ENCODE measurements at regions not wholly inside any gene's neighbourhood (a gene's known extent, or its start where the extent isn't known, plus 50 kb on each side); places are given as distances from the start of the nearest gene placed in this dataset.
"Not testable (repeated sequence)": the region's sequence is repeated elsewhere in the genome, so short reads cannot be mapped to it uniquely, and the experiment has no call there.

DNA sequence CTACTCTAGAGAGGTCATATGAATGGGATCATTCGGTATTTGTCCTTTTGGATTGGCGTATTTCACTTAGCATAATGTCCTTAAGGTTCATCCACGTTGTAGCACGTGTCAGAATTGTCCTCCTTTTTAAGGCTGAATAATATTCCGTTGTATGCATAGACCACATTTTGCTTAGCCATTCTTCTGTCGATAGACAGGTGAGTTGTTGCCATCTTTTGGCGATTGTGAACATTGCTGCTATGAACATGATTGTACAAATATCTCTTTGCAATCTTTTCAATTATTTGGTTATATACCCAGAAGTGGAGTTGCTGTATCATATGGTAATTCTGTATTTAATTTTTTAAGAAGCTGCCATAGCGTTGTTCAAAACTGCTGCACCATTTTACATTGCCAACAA lies 52.4 kb upstream of the GOLGA8J start:
- DNase-seq = no peak

DNA sequence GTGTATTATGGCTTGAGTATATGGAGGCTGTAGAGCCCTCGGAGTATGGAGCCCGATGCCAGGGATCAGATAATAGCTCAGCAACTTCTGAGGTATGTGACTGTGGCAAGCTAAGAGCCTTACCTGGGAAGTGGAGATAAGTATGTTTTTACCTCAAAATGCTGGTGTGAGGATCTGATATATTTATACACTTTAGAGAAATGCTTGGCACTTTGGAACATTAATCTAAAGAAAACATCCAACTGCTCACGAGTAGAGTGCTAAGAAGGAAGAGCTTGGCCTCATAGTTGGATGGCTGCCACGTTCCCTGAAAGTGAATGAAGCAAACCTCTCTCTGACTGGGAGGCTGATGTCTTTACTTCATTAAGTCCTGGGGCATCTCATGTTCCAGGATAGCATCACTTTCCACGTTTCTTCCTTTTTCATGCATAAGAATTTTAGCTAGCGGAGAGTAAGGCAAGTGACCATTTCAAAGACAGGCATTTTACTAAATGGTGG lies 58.9 kb upstream of the GOLGA8J start:
- no peak for DNase-seq

DNA sequence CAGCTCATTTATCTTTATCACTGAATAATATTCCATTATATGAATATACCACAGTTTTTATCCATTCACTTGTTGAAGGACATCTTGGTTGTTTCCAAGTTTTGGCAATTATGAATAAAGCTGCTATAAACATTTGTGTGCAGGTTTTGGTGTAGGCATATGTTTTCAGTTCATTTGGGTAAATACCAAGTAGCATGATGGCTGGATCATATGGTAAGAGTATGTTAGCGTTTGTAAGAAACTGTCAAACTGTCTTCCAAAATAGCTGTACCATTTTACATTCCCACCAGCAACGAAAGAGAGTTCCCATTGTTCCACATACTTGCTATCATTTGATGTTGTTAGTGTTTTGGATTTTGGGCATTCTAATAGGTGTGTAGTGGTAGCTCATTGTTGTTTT lies 72.0 kb upstream of the GOLGA8J start:
- DNase-seq = no peak

DNA sequence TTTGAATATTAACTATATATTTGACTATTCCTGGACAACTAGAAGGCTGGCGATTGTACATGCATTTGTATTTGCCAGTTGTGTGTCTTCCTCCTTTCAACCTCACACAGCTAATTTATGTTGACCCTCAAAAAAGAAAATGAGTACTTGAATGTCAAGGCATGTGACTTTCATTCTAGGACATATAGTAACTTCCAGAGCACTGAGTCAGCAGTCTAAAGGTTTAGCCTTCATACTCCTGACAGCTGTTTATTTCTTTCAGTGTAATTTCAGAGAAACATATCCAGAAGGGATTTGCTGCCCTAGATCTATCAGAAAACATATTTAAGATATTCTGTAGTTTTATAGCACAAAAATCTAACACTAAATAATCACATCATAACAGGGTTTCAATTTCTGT lies 74.6 kb upstream of the GOLGA8J start:
- DNase-seq = no peak

DNA sequence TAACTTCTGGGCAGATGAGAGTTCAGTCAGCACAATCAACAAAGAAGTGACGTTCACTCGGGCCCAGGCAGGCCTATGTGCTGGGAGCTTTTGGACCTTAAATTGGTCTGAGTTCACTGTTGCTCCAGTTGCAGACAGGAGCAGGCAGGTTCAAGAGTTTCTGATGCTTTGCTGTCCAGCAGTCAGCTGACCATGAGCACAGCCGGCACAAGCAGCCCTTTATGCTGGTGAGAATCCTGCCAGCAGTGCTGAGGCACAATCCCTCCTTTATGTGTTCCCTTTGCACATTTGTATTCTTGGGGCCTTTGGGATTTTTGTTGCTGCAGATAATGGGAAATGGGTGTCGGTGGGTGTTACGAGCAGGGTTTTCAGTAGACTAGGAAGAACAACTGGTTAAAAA lies 81.2 kb upstream of the GOLGA8J start:
- no peak for DNase-seq

DNA sequence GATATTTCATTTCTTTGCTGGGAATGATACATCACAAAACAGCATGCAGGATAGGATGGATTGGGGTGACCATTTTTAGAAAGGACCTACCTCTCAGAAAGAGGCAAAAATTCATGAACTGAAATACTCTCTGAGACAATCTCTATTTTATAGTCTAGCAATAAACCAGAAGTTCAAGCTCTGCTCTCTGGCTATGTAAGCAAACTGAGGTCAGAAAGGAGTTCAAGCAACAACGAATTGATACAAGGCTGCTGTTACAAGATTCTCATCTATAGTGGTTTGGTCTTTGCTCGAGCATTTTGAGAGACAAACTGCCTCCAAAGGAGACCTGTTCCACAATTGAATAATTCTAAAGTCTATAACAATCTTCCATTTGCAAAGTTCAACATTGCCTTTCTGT lies 84.7 kb upstream of the GOLGA8J start:
- DNase-seq = no peak

DNA sequence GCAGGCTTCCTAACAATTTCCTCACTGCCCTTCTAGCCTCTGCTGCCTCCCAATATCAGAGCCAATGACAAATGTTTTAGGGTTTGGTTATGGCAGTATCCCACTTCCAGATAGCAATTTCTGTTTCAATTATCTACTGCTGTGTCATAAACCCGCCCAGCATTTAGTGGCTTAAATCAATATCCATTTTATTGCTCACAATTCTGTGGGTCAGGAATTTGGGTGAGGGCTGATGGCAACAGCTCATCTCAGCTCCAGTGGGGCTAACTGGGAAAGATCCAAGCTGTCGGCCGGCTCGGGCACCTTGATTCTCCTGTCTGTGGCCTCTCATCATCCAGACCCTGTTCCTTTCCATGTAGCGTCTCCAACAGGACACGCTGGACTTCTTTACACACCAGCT lies 85.3 kb upstream of the GOLGA8J start:
- DNase-seq = no peak

DNA sequence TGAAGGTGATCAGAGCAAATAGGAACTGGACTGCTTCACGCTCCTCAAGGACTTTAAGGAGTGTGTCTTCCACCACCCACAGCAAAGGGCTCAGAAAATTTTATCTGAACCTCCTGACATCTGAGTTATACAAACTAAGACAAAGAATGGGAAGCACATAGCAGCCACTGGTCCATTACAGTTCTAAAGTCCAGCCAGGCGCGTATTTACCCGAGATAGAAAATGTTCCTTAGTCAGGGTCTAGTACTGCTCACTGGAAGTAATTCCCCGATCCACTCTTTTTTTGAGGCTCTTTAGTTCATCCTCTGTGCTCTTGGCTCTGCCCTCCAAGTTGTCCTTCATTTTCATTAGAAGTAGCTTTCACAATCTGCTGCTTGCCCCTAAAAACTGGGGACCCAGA lies 88.5 kb upstream of the GOLGA8J start:
- DNase-seq = no peak

DNA sequence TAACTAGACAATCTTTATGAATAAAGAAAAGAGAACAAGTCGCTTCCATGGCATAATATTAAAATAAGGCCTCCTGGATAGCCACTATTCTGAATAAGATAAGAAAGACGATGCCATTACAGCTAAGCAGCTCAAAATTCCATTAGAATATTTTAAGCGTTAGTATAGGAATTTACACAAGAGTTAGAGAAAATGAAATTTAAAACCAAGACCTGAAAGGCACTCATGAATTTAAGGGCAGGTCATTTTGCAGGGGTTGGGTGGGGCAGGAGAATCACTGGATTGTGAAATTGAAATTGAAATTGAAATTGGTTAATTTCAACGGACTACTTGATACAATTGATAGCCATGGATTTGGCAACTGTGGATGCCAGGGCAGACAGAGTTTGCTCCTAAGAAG lies 91.8 kb upstream of the GOLGA8J start:
- no peak for DNase-seq

DNA sequence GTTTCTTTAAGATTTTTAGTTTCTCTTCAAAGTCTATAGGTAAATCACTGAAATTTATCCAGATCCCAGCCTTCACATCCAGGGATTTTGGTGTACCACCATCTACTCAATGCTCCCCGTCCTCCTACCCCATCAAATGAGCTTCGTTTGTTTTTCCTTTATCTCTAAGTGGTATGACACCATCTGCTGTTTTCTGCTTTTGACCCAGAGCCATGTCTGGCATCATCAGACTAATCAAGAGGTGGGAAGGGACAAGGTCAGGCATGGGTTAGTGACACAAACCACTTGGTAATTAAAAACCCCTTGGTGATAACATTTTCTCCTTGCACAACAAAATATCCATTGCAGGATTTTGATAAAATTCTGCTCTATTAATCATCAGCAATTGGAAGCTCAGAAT lies 92.7 kb upstream of the GOLGA8J start:
- no peak for DNase-seq

DNA sequence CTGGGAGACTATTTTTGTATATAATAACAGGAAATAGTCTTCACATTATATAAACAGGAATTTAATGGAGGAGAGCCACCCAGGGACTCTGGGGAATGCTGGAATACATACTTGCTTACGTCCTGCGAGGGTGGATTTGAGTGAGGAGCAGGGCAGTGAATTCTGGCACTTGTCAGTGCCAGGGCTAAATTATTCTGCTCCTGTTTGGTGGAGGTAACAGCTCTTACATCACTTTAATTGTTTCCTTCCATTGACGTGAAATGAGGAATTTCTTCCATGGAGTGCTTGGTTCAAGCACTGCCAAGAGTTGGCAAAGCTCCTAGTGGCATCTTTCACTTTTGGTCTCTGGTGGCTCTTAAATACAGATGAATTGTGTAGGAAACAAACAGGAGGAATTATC lies 94.1 kb upstream of the GOLGA8J start:
- no peak for DNase-seq

DNA sequence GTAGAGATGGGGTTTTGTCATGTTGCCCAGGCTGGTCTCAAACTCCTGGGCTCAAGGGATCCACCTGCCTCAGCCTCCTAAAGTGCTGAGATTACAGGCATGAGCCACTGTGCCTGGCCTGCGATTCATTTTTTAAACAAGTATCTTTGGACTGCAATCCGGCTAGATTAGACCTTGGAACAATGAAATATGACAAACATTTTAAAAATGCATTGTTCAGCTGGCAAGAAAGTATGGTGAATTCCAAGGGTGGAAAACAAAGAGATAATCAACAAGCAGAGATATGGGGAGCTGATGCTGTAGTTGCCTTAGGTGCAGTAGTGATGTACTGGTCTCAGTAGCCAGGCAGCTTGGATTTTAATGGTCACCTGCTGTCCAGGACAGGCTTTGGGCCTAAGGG lies 95.8 kb upstream of the GOLGA8J start:
- DNase-seq = no peak

DNA sequence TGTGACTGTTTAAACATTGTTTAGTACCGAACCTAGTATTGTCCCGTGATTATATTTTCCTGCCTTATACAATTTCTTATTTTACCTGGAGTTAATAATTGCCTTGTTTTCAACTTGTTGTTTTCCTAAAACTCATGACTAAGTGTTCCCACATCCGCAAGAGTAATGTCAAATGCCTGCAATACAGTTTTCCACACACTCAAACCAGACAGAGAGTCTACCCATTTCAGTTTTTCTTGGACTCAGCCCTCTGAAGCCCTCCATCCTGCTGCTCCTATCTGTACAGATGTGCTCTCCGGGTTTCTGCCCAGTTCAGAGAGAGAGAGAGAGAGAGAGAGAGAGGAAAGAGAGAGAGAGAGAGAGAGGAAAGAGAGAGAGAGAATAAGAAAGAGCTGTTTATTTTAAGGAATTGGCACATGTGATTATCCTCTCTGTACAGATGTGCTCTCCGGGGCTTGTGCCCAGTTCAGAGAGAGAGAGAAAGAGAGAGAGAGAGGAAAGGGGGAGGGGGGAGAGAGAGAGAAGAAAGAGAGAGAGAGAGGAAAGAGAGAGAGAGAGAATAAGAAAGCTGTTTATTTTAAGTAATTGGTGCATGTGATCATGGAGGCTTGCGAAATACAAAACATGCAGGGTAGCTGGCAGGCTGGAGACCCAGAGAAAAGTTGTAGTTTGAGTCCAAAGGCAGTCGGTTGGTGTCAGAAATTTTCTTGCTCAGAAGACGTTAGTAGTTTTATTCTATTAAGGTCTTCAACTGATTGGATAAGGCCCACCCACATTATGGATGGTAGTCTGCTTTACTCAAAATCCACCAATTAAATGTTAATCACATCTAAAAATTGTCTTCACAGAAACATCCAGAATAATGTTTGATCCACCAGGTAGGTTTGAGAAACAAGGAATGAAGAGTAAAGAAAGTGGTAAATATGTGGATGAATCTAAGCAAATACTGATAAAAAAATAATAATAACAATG lies 104.1 kb upstream of the GOLGA8J start:
- DNase-seq = no peak

DNA sequence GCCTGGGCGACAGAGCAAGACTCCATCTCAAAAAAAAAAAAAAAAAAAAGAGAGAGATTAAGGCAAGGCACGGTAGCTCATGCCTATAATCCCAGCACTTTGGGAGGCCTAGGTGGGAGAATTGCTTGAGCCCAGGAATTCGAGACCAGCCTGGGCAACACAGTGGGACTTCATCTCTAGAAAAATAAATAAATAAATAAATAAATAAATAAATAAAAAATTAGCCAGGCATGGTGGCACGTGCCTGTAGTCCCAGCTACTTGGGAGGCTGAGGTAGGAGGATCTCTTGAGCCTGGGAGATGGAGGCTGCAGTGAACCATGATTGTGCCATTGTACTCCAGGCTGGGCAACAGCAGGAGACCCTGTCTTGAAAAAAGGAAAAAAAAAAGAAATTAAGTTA lies 108.7 kb upstream of the GOLGA8J start:
- DNase-seq = not testable (repeated sequence)

DNA sequence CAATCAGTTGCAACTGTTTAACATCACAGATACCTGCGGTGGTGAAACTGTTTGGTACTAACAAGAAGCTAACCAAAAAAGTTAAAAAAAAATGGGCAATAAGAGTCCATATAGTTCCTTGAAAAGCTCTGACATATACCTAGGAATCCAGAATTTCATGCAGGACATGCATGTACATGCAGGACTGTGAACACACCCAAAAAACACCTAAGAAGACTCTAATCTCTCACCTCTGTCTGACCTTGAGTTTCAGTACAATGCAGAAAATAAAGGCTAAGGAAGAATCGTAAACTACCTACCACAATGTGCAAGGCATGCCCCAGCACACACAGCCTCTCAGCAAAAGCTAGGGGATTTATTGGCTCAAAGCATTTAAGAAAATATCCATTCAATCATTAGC lies 110.7 kb upstream of the GOLGA8J start:
- DNase-seq = no peak

DNA sequence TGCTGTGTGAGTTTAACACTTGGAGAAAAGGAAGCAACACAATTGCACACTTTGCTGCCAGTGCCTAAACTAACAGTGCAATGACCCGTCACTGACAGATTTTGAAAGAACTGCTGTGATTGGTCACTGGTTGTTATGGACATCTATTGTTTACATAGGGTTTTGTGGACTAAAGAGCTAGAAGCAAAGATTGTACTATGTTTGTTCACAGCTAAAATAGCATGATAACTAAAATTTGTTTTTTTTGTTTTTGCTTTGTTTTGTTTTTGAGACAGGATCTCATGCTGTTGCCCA lies 112.4 kb upstream of the GOLGA8J start:
- no peak for DNase-seq

DNA sequence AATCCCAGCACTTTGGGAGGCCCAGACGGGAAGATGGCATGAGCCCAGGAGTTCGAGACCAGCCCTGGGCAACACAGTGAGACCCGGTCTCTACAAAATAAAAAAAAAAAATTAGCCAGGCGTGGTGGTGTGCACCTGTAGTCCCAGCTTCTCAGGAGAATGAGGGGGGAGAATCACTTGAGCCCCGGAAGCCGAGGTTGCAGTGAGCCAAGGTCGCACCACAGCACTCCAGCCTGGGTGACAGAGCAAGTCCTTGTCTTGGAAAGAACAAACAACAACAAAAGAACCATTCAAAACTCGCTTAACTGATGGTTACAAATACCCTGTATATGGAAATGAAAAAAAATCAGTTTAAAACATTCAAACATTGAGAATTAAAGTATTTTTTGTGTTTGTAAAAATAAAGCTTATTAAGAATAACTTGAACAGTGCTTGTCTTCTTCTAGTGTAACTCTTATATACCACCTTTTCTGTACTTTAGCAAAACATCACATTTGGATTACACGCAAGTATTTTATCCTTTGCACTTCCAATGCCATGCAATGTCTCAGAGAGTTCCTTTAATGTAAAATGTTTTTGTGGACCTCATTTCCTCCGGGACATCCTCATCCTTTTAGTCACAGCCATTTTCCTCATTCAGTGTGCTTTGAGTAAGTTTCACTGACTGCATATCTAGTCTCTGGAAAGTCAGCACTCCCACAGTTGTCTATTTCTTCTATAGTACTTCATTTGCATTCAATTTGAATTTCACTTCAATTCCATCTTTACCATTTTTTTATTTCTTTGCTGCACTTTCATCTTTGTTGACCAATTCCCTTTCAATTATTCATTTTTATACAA lies 113.0 kb upstream of the GOLGA8J start:
- no peak for DNase-seq

DNA sequence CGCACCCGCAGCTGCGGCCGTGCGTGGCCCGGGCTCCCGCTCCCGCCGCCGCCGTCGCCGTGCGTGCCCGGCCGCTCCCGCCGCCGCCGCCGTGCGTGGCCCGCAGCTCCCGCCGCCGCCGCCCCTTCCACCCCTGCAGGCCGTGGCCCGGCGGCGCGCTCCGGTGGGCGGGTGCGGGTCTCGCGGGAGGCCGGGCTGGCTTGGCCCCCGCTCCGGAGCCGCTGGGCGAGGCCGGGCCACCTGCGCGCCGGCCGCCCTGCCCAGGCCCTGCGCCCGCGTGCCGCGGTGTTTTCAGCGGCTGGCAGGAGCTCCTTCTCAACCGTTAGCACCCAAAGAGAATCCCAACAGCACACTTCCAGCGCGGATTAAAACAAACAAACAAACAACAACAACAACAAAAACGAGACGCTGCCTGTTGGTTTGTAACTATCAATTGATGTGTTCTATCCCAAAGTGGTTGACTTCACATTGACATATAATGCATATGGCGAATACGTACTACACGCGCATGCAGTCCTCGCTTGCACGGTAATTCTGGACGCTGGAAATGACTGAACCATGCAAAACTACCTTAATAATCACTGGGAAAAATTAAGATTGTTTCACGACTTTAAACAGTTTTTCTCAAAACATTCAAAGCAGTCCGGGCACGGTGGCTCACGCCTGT lies 113.7 kb upstream of the GOLGA8J start:
- DNase-seq = no peak

DNA sequence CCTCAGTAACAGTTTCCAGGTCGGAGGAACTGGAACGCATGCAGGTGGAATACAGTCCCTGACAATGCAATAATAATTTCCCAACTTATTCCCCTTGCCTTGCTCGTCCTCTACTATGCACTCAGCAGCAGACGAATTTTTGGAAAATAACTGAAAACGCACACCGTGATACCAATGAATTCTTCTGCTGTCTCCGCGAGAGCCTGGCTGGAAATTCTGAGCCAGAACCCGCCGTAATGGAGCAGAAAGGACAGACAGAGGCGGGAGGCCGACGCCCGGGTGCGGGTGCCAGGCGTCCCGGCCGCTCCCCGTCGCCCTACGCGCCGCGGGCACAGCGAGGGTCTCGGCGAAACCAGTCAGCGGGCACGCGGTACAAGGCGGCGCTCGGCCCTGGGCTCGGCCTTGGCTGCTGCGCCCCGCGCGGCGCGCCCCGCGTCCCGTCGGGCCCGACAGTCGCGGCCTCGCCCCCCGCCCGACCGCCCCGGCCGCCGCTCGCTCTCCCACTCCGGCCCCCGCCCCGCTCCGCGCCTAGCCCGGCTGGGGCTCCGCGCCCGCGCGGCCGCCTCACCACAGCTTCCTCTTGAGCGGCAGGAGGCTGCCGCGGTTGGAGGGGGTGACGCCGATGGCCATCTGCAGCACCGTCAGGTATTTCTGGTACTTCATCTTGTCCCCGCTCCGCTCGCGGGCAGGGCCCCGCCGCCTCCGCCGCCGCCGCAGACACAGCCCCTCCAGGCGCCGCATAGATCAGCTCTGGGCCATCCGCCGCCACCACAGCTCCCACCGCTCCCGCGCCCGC lies 114.5 kb upstream of the GOLGA8J start:
- no peak for DNase-seq

DNA sequence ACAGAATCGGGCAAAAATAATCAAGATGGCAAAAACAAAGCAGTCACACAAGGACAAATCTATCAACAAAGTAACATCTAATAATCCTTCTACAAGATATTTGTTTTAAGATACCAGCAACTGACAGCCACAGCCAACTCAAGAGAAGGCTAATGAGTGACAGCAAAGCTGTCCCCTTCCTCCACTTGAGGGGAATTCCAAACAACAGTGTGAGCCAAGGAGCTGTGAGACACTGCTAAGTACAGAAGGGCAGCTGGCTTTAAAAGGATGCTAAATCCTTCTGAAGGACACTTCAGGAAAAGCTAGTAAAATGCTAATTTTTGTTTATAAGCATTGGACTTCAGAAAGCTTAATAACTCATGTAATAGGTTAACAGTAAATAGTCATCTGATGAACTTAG lies 120.3 kb upstream of the GOLGA8J start:
- DNase-seq = no peak

DNA sequence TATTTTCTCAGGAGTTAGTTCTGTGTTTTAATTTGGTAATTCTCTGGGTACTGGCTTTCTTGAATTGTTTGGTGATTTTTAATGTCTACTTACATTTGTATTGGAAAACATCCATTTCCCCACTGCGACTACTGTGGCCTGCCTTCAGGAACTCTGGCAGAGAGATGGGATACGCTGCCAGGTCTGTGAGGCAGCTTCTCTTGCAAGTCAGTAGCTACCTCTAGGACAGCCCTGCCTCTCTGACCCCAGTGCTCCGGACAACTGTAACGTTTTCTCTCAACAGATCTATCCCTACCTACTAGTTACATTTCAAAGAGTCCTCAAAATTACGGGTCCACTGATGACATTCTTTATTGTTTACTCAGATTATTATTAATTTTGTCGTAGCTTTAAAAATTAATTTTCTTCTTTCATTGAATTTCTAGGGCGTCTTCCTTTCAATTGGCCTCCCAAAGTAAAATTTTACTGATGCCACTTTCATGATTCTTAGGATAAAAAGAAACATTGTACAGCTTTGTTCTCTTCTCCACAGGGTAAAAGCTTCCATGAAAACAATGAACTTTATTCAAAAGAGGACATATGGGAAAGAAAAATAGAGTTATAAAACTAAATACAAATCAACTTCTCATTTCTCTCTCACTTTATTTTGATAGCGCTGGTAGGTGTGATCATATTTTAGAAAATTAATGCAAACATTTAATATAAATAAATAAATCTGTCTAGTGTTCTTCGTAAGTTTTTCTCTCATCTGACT lies 123.2 kb upstream of the GOLGA8J start:
- DNase-seq = no peak

DNA sequence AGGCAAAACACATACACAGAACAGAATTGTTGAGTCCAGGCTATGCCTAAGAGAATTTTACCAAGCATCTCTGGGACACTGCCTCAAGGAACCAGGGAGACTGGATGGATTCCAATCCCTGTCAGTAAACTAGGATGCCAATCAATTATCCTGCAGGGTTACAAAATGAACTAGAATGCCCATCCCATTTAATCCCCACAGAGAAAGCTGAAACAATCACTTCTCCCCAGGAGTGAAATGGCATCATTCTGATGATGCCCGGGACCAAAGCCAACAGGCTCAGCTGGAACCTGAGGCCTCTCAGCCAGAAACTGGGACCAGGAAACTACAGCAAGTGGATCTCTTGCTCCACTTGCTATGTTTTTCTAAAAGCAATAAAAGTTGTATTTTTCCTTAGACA lies 130.0 kb upstream of the TJP1 start:
- DNase-seq = no peak

All from suppressor macrophage treated with lipopolysaccharide for 4 hours (primary cell).